HepG2 (cell line): ENCODE measurements at regions not wholly inside any gene's neighbourhood (a gene's known extent, or its start where the extent isn't known, plus 50 kb on each side); places are given as distances from the start of the nearest gene placed in this dataset.

Source experiments
- ARNT ChIP-seq: fragments of 450-650 bp; IDR thresholded peaks from 2 replicates; pipeline ENCODE4 v1.6.1; 2017
- CENPT ChIP-seq: sonication (generic); formaldehyde crosslinking; IDR thresholded peaks from 2 replicates; pipeline ENCODE4 v1.8.0; 2022; ENCODE audit warnings: low read depth, mild to moderate bottlenecking, moderate library complexity, missing genetic modification reagents
- JUNB ChIP-seq: sonication (generic); formaldehyde crosslinking; IDR thresholded peaks from 2 replicates; pipeline ENCODE4 v1.8.0; 2022; ENCODE audit warnings: missing genetic modification reagents, mild to moderate bottlenecking, borderline replicate concordance
- NCOA1 ChIP-seq: sonication (generic); formaldehyde crosslinking; IDR thresholded peaks from 2 replicates; pipeline ENCODE4 v1.9.0; 2021; ENCODE audit warnings: missing genetic modification reagents
- NPAS2 ChIP-seq: sonication (generic); formaldehyde crosslinking; IDR thresholded peaks from 2 replicates; pipeline ENCODE4 v1.8.0; 2022; ENCODE audit warnings: mild to moderate bottlenecking, missing genetic modification reagents, borderline replicate concordance
- PCBP1 ChIP-seq: fragments of 200-400 bp; formaldehyde crosslinking; IDR thresholded peaks from 2 replicates; pipeline ENCODE4 v1.6.1; 2017; ENCODE audit warnings: mild to moderate bottlenecking, low read depth, low read length, borderline replicate concordance
- RAD51 ChIP-seq: fragments of 450-650 bp; IDR thresholded peaks from 2 replicates; pipeline ENCODE4 v1.6.1; 2016; ENCODE audit warnings: borderline replicate concordance
- RFX1 ChIP-seq: fragments of 450-650 bp; IDR thresholded peaks from 2 replicates; pipeline ENCODE4 v1.6.1; 2017
- SIN3A ChIP-seq: IDR thresholded peaks from 2 replicates; pipeline ENCODE4 v1.6.1; 2011; ENCODE audit warnings: low read depth, mild to moderate bottlenecking, control low read depth, low read length, borderline replicate concordance
- SIN3B ChIP-seq: fragments of 150-350 bp; IDR thresholded peaks from 2 replicates; pipeline ENCODE4 v1.6.1; 2014; ENCODE audit warnings: low read length
- SNAPC2 ChIP-seq: sonication (generic); formaldehyde crosslinking; IDR thresholded peaks from 2 replicates; pipeline ENCODE4 v1.8.1; 2022; ENCODE audit warnings: mild to moderate bottlenecking, missing genetic modification reagents
- U2AF2 ChIP-seq: fragments of 200-400 bp; formaldehyde crosslinking; IDR thresholded peaks from 2 replicates; pipeline ENCODE4 v1.6.1; 2017; ENCODE audit warnings: low read depth, mild to moderate bottlenecking, low read length
- ZNF772 ChIP-seq: sonication (generic); formaldehyde crosslinking; IDR thresholded peaks from 2 replicates; pipeline ENCODE4 v1.5.0; 2020; ENCODE audit warnings: mild to moderate bottlenecking, missing genetic modification reagents
- ZNF883 ChIP-seq: sonication (generic); formaldehyde crosslinking; IDR thresholded peaks from 2 replicates; pipeline ENCODE4 v1.5.1; 2020; ENCODE audit warnings: mild to moderate bottlenecking, missing genetic modification reagents; ENCODE audit errors: not compliant biosample characterization
- TF ChIP-seq, protein P1 (sequence below): sonication (generic); formaldehyde crosslinking; IDR thresholded peaks from 2 replicates; pipeline ENCODE4 v1.4.0; 2020; ENCODE audit warnings: mild to moderate bottlenecking, missing genetic modification reagents
- TF ChIP-seq, protein P2 (sequence below): sonication (generic); formaldehyde crosslinking; IDR thresholded peaks from 2 replicates; pipeline ENCODE4 v1.5.1; 2020; ENCODE audit warnings: mild to moderate bottlenecking, missing genetic modification reagents, moderate library complexity
- TF ChIP-seq, protein P3 (sequence below): sonication (generic); formaldehyde crosslinking; conservative IDR thresholded peaks from 2 replicates; pipeline ENCODE4 v1.8.0; 2022; ENCODE audit warnings: missing genetic modification reagents
- TF ChIP-seq, protein P4 (sequence below): sonication (generic); formaldehyde crosslinking; IDR thresholded peaks from 2 replicates; pipeline ENCODE4 v1.5.1; 2020; ENCODE audit warnings: mild to moderate bottlenecking, missing genetic modification reagents, borderline replicate concordance

DNA sequence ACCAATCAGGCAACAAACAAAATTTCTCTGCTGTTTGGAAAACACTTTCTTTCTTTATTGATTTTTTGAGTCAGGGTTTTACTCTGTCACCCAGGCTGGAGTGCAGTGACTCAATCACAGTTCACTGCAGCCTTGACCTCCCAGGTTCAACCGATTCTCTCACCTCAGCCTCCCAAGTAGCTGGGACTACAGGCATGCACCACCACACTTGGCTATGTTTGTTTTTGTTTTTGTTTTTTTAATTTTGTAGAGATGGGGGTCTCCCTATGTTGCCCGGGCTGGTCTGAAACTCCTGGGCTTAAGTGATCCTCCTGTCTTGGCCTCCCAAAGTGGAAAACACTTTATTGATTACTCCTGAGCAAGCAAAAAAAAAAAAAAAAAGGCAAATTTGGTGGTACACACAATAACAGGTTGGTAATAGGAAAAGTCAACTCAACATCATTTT is 276.4 kb downstream of the SOX9 start (continued):
- TF ChIP-seq, protein P1, sequence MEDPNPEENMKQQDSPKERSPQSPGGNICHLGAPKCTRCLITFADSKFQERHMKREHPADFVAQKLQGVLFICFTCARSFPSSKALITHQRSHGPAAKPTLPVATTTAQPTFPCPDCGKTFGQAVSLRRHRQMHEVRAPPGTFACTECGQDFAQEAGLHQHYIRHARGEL (CRISPR knock-in tag), result no peak
- no peak for TF ChIP-seq ZNF883 (CRISPR knock-in tag)
- TF ChIP-seq SIN3A, result no peak
- no peak for TF ChIP-seq RAD51
- no peak for TF ChIP-seq CENPT (CRISPR knock-in tag)
- no peak for TF ChIP-seq SIN3B
- no peak for TF ChIP-seq NPAS2
- TF ChIP-seq SNAPC2 (CRISPR knock-in tag), result 0 out of 2 replicates have a peak, but pooled peaks have one; percentile 45
- TF ChIP-seq, protein P2, sequence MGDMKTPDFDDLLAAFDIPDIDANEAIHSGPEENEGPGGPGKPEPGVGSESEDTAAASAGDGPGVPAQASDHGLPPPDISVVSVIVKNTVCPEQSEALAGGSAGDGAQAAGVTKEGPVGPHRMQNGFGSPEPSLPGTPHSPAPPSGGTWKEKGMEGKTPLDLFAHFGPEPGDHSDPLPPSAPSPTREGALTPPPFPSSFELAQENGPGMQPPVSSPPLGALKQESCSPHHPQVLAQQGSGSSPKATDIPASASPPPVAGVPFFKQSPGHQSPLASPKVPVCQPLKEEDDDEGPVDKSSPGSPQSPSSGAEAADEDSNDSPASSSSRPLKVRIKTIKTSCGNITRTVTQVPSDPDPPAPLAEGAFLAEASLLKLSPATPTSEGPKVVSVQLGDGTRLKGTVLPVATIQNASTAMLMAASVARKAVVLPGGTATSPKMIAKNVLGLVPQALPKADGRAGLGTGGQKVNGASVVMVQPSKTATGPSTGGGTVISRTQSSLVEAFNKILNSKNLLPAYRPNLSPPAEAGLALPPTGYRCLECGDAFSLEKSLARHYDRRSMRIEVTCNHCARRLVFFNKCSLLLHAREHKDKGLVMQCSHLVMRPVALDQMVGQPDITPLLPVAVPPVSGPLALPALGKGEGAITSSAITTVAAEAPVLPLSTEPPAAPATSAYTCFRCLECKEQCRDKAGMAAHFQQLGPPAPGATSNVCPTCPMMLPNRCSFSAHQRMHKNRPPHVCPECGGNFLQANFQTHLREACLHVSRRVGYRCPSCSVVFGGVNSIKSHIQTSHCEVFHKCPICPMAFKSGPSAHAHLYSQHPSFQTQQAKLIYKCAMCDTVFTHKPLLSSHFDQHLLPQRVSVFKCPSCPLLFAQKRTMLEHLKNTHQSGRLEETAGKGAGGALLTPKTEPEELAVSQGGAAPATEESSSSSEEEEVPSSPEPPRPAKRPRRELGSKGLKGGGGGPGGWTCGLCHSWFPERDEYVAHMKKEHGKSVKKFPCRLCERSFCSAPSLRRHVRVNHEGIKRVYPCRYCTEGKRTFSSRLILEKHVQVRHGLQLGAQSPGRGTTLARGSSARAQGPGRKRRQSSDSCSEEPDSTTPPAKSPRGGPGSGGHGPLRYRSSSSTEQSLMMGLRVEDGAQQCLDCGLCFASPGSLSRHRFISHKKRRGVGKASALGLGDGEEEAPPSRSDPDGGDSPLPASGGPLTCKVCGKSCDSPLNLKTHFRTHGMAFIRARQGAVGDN (CRISPR knock-in tag), result no peak
- no peak for TF ChIP-seq ARNT
- TF ChIP-seq, protein P3, sequence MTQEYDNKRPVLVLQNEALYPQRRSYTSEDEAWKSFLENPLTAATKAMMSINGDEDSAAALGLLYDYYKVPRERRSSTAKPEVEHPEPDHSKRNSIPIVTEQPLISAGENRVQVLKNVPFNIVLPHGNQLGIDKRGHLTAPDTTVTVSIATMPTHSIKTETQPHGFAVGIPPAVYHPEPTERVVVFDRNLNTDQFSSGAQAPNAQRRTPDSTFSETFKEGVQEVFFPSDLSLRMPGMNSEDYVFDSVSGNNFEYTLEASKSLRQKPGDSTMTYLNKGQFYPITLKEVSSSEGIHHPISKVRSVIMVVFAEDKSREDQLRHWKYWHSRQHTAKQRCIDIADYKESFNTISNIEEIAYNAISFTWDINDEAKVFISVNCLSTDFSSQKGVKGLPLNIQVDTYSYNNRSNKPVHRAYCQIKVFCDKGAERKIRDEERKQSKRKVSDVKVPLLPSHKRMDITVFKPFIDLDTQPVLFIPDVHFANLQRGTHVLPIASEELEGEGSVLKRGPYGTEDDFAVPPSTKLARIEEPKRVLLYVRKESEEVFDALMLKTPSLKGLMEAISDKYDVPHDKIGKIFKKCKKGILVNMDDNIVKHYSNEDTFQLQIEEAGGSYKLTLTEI (CRISPR knock-in tag), result no peak
- TF ChIP-seq, protein P4, sequence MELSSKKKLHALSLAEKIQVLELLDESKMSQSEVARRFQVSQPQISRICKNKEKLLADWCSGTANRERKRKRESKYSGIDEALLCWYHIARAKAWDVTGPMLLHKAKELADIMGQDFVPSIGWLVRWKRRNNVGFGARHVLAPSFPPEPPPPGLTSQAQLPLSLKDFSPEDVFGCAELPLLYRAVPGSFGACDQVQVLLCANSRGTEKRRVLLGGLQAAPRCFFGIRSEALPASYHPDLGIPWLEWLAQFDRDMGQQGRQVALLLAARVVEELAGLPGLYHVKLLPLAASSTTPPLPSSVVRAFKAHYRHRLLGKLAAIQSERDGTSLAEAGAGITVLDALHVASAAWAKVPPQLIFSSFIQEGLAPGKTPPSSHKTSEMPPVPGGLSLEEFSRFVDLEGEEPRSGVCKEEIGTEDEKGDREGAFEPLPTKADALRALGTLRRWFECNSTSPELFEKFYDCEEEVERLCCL (CRISPR knock-in tag), result no peak
- no peak for TF ChIP-seq JUNB (CRISPR knock-in tag)
- no peak for TF ChIP-seq RFX1
- TF ChIP-seq NCOA1 (CRISPR knock-in tag), result no peak
- no peak for TF ChIP-seq U2AF2
- no peak for TF ChIP-seq ZNF772
- no peak for TF ChIP-seq PCBP1
